Upper lobe of left lung (tissue), 4 donors: ENCODE measurements at regions not wholly inside any gene's neighbourhood (a gene's known extent, or its start where the extent isn't known, plus 50 kb on each side); places are given as distances from the start of the nearest gene placed in this dataset.

ENCODE experiments used
- CTCF ChIP-seq, 6 experiments: fragments of 450-650 bp in 4 of 6; fragments of 200-600 bp in 2 of 6; sonication (generic) in 2 of 6; IDR thresholded peaks; one replicate each; pipeline ENCODE4 v1.5.1; 2016 to 2019; ENCODE audit warnings: antibody characterized with exemption in 6 of 6
- EP300 ChIP-seq, 4 donors: sonication (generic); formaldehyde crosslinking; IDR thresholded peaks; one replicate each; pipeline ENCODE4 v1.5.1; 2017; ENCODE audit warnings: antibody characterized with exemption in 4 of 4, control low read depth in 2 of 4
- POLR2A ChIP-seq, 4 donors: fragments of 450-650 bp; IDR thresholded peaks; one replicate each; pipeline ENCODE4 v1.5.1; 2016 to 2017; ENCODE audit warnings: antibody characterized with exemption in 4 of 4, mild to moderate bottlenecking in 2 of 4
- POLR2AphosphoS5 ChIP-seq, 2 donors: sonication (generic); formaldehyde crosslinking; IDR thresholded peaks; one replicate each; pipeline ENCODE4 v1.5.1; 2017; ENCODE audit warnings: antibody characterized with exemption in 2 of 2

- TF ChIP-seq EP300 (IDR thresholded peaks at IDR 0.05): no peak
- no peak for TF ChIP-seq CTCF (IDR thresholded peaks at IDR 0.05)
- TF ChIP-seq POLR2A (IDR thresholded peaks at IDR 0.05): no peak
- no peak for TF ChIP-seq POLR2AphosphoS5 (IDR thresholded peaks at IDR 0.05)
These were observed 321.8 kb upstream of the NFE2L3 start for GRCh38 chr7:25830215-25830614.
